SK-N-SH treated with all-trans-retinoic acid at 6 μM for 48 hours (cell line): ENCODE measurements at regions not wholly inside any gene's neighbourhood (a gene's known extent, or its start where the extent isn't known, plus 50 kb on each side); places are given as distances from the start of the nearest gene placed in this dataset.

Experiments
- CREB5 ChIP-seq: fragments of 250-450 bp; sonication (Bioruptor Pico); IDR thresholded peaks from 2 replicates; pipeline ENCODE4 v1.5.1; 2020; ENCODE audit warnings: low read depth, mild to moderate bottlenecking, moderate library complexity
- ESRRG ChIP-seq: fragments of 250-450 bp; sonication (Bioruptor Pico); IDR thresholded peaks from 2 replicates; pipeline ENCODE4 v1.6.1; 2021; ENCODE audit warnings: mild to moderate bottlenecking
- ISL1 ChIP-seq: fragments of 250-450 bp; sonication (Bioruptor Pico); IDR thresholded peaks from 2 replicates; pipeline ENCODE4 v2.1.2; 2022; ENCODE audit warnings: mild to moderate bottlenecking, moderate library complexity
- PPARA ChIP-seq: fragments of 250-450 bp; sonication (Bioruptor Pico); IDR thresholded peaks from 2 replicates; pipeline ENCODE4 v1.5.0; 2020; ENCODE audit warnings: mild to moderate bottlenecking, borderline replicate concordance
- TCF4 ChIP-seq: fragments of 250-450 bp; sonication (Bioruptor Pico); IDR thresholded peaks from 2 replicates; pipeline ENCODE4 v1.8.0; 2021; ENCODE audit warnings: mild to moderate bottlenecking, moderate library complexity, borderline replicate concordance
- TOX ChIP-seq: fragments of 250-450 bp; sonication (Bioruptor Pico); IDR thresholded peaks from 2 replicates; pipeline ENCODE4 v1.8.0; 2021; ENCODE audit warnings: mild to moderate bottlenecking, moderate library complexity, borderline replicate concordance
- TSHZ2 ChIP-seq: fragments of 250-450 bp; sonication (Bioruptor Pico); IDR thresholded peaks from 2 replicates; pipeline ENCODE4 v1.5.0; 2020; ENCODE audit warnings: mild to moderate bottlenecking, moderate library complexity
- ZFP3 ChIP-seq: fragments of 250-450 bp; sonication (Bioruptor Pico); IDR thresholded peaks from 2 replicates; pipeline ENCODE4 v1.5.0; 2020; ENCODE audit warnings: mild to moderate bottlenecking, moderate library complexity
- ZFP30 ChIP-seq: fragments of 450-650 bp; formaldehyde crosslinking; IDR thresholded peaks from 2 replicates; pipeline ENCODE4 v1.5.0; 2022; ENCODE audit warnings: mild to moderate bottlenecking, moderate library complexity
- ZNF565 ChIP-seq: fragments of 450-650 bp; formaldehyde crosslinking; conservative IDR thresholded peaks from 2 replicates; pipeline ENCODE4 v1.5.0; 2020; ENCODE audit warnings: low read depth, mild to moderate bottlenecking, moderate library complexity
- TF ChIP-seq, protein P1 (sequence below): fragments of 250-450 bp; sonication (Bioruptor Pico); IDR thresholded peaks from 2 replicates; pipeline ENCODE4 v1.8.0; 2020; ENCODE audit warnings: mild to moderate bottlenecking, moderate library complexity, borderline replicate concordance

GRCh38 chr12:91944637-91945036, 201.0 kb downstream of the BTG1 start:
- no peak for TF ChIP-seq TOX (CRISPR knock-in tag)
- TF ChIP-seq, protein P1, sequence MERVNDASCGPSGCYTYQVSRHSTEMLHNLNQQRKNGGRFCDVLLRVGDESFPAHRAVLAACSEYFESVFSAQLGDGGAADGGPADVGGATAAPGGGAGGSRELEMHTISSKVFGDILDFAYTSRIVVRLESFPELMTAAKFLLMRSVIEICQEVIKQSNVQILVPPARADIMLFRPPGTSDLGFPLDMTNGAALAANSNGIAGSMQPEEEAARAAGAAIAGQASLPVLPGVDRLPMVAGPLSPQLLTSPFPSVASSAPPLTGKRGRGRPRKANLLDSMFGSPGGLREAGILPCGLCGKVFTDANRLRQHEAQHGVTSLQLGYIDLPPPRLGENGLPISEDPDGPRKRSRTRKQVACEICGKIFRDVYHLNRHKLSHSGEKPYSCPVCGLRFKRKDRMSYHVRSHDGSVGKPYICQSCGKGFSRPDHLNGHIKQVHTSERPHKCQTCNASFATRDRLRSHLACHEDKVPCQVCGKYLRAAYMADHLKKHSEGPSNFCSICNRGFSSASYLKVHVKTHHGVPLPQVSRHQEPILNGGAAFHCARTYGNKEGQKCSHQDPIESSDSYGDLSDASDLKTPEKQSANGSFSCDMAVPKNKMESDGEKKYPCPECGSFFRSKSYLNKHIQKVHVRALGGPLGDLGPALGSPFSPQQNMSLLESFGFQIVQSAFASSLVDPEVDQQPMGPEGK (CRISPR knock-in tag): no peak
- no peak for TF ChIP-seq ZFP30 (CRISPR knock-in tag)
- no peak for TF ChIP-seq PPARA (CRISPR knock-in tag)
- TF ChIP-seq TSHZ2 (CRISPR knock-in tag): no peak
- no peak for TF ChIP-seq ZFP3 (CRISPR knock-in tag)
- TF ChIP-seq ESRRG (CRISPR knock-in tag): no peak
- no peak for TF ChIP-seq CREB5 (CRISPR knock-in tag)
- no peak for TF ChIP-seq ISL1
- TF ChIP-seq TCF4 (CRISPR knock-in tag): no peak
- no peak for TF ChIP-seq ZNF565 (CRISPR knock-in tag)
